Hepatocyte (in vitro differentiated cells): ENCODE measurements at regions not wholly inside any gene's neighbourhood (a gene's known extent, or its start where the extent isn't known, plus 50 kb on each side); places are given as distances from the start of the nearest gene placed in this dataset.

Source experiments
- EZH2 ChIP-seq: fragments of 200-600 bp; sonication (generic); IDR thresholded peaks from 2 replicates; pipeline ENCODE4 v1.6.1; 2016; ENCODE audit warnings: antibody characterized with exemption, mild to moderate bottlenecking, borderline replicate concordance
- TF ChIP-seq, protein P1 (sequence below): fragments of 200-600 bp; sonication (generic); IDR thresholded peaks from 2 replicates; pipeline ENCODE4 v1.5.1; 2016; ENCODE audit warnings: antibody characterized with exemption, mild to moderate bottlenecking; ENCODE audit not compliant: poor library complexity

DNA sequence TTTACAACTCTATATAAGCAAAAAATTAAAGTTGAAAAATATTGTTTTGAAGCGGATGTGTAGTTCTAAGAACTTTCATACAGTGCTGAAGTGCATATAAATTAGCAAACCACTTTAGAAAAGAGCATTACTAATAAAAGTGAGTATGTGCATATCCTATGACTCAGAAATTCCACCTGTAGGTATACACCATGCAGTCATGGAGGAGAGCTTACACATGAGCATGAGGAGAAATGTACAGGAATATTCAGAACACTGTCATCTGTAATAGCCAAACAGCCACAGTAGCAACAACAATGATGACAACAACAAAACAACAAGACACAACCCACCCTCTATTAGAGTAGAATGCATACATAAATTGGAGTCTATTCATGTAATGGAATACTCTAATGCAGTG lies 138.2 kb upstream of the ARRDC3 start:
- TF ChIP-seq, protein P1, sequence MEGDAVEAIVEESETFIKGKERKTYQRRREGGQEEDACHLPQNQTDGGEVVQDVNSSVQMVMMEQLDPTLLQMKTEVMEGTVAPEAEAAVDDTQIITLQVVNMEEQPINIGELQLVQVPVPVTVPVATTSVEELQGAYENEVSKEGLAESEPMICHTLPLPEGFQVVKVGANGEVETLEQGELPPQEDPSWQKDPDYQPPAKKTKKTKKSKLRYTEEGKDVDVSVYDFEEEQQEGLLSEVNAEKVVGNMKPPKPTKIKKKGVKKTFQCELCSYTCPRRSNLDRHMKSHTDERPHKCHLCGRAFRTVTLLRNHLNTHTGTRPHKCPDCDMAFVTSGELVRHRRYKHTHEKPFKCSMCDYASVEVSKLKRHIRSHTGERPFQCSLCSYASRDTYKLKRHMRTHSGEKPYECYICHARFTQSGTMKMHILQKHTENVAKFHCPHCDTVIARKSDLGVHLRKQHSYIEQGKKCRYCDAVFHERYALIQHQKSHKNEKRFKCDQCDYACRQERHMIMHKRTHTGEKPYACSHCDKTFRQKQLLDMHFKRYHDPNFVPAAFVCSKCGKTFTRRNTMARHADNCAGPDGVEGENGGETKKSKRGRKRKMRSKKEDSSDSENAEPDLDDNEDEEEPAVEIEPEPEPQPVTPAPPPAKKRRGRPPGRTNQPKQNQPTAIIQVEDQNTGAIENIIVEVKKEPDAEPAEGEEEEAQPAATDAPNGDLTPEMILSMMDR: no peak
- no peak for TF ChIP-seq EZH2
